ENCODE measurements at regions not wholly inside any gene's neighbourhood (a gene's known extent, or its start where the extent isn't known, plus 50 kb on each side); places are given as distances from the start of the nearest gene placed in this dataset.

DNA sequence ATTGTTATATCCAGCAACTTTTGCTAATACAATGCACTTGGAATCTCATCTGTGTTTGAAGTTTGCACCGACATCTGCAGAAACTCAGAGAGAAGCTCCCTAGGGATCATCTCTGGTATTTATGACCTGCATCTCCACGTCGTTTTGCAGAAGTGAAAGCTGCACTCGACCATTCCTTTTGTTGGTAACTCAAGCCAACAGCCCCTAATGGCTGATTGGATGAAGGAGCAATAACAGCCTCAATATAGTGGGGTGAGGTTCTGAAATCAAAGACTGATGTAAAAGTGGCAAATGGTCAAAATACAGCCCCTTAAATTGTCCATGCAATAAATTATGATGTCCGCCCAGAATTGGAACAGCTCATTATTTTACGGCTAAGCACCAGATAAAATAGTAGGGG, 344.2 kb upstream of the KAZN start:
- no peaks in the 10 kb centered on the region for H3K9me1 ChIP-seq (replicated peaks; ENCODE audit: control insufficient read depth, extremely low read depth, insufficient read depth, low read length)
- H3K4me2 ChIP-seq (ENCODE audit: insufficient read depth, low read length), result no peak overlapping the region
- H3K27me3 ChIP-seq (ENCODE audit: control insufficient read depth in 2 of 2, insufficient read depth in 2 of 2, low read length in 2 of 2), result no peaks in the 10 kb centered on the region
- POLR2A ChIA-PET, result no interaction called here
- H4K20me1 ChIP-seq (replicated peaks; ENCODE audit: control insufficient read depth, extremely low read depth, insufficient read depth, low read length), result no peaks in the 10 kb centered on the region
- H3K9me3 ChIP-seq (replicated peaks; ENCODE audit: control insufficient read depth, insufficient read depth, low read length), result peaks cover 2% of the 10 kb centered on the region
- FAIRE-seq (no peak), DNase-seq (ENCODE audit: low read depth, low spot score) (no peak)
- CTCF ChIA-PET, result no interaction called here
- H2AFZ ChIP-seq (ENCODE audit: low read depth, low read length), result no peak overlapping the region
- H3K9ac ChIP-seq (replicated peaks; ENCODE audit: extremely low read depth, insufficient read depth, low read length), result no peak overlapping the region
- H3K4me1 ChIP-seq (ENCODE audit: control insufficient read depth, extremely low read depth, insufficient read depth, low read length), result no peaks in the 10 kb centered on the region
- no peaks in the 10 kb centered on the region for H3K79me2 ChIP-seq (ENCODE audit: control insufficient read depth, insufficient read depth, low read length)
- H3K27ac ChIP-seq (ENCODE audit: insufficient read depth, low read depth, low read length), result no peak overlapping the region
- no peak overlapping the region for H3K4me3 ChIP-seq (replicated peaks in 1 of 3; ENCODE audit: insufficient read depth in 1 of 3, low read depth in 1 of 3, low read length in 3 of 3)
- dilution Hi-C loops (cut with MboI; ENCODE audit: extremely low pct_ligation_motif_present, low sequenced_read_pairs) (no loop called here), intact Hi-C loops (cut with micrococcal nuclease) (no loop called here)
- no peaks in the 10 kb centered on the region for H3K36me3 ChIP-seq (ENCODE audit: control insufficient read depth in 2 of 2, extremely low read depth in 1 of 2, insufficient read depth in 2 of 2, low read length in 2 of 2)
- TF ChIP-seq, protein P1, sequence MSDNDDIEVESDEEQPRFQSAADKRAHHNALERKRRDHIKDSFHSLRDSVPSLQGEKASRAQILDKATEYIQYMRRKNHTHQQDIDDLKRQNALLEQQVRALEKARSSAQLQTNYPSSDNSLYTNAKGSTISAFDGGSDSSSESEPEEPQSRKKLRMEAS (IDR thresholded peaks at IDR 0.05; ENCODE audit: insufficient read depth, insufficient read length), result no peak
- TF ChIP-seq EZH2 (IDR thresholded peaks at IDR 0.05; ENCODE audit: borderline replicate concordance, low read depth, low read length, severe bottlenecking) (no peak), POLR2A (IDR thresholded peaks at IDR 0.05; ENCODE audit: low read depth, low read length) (no peak), JUN (IDR thresholded peaks at IDR 0.05; ENCODE audit: borderline replicate concordance, insufficient read depth, insufficient read length, low read depth) (no peak), POLR2AphosphoS5 (IDR thresholded peaks at IDR 0.05; ENCODE audit: insufficient read depth, low read depth, low read length) (no peak), FOS (IDR thresholded peaks at IDR 0.05; ENCODE audit: borderline replicate concordance, insufficient read depth, low read length) (no peak)
- no TSS peak for BruUV-seq (replicated peaks)

DNA sequence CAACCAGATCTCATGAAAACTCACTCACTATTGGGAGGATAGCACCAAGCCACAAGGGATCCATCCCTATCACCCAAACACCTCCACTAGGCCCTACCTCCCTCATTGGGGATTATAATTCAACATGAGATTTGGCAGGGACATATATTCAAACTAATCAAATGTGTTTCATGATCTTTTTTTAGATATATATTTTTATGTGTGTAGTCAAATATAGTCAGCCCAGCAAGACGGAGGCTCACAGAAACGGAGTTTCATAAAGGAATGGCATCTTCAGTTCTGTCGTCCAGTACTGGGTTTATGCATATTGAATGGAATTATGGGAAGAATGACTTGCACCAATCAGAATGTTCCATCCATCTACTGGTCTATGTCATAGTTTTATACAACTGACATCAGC, 343.3 kb upstream of the KAZN start:
- Histone ChIP-seq H4K20me1 (replicated peaks; ENCODE audit: control insufficient read depth, extremely low read depth, insufficient read depth, low read length) (no peaks in the 10 kb centered on the region), H3K4me2 (ENCODE audit: insufficient read depth, low read length) (no peak overlapping the region), H3K27ac (ENCODE audit: insufficient read depth, low read depth, low read length) (no peak overlapping the region), H3K36me3 (ENCODE audit: control insufficient read depth in 2 of 2, extremely low read depth in 1 of 2, insufficient read depth in 2 of 2, low read length in 2 of 2) (no peaks in the 10 kb centered on the region), H3K4me1 (ENCODE audit: control insufficient read depth, extremely low read depth, insufficient read depth, low read length) (no peaks in the 10 kb centered on the region), H3K9ac (replicated peaks; ENCODE audit: extremely low read depth, insufficient read depth, low read length) (no peak overlapping the region), H3K4me3 (replicated peaks in 1 of 3; ENCODE audit: insufficient read depth in 1 of 3, low read depth in 1 of 3, low read length in 3 of 3) (no peak overlapping the region), H2AFZ (ENCODE audit: low read depth, low read length) (no peak overlapping the region), H3K79me2 (ENCODE audit: control insufficient read depth, insufficient read depth, low read length) (no peaks in the 10 kb centered on the region), H3K9me3 (replicated peaks; ENCODE audit: control insufficient read depth, insufficient read depth, low read length) (peaks cover 2% of the 10 kb centered on the region), H3K27me3 (ENCODE audit: control insufficient read depth in 2 of 2, insufficient read depth in 2 of 2, low read length in 2 of 2) (no peaks in the 10 kb centered on the region), H3K9me1 (replicated peaks; ENCODE audit: control insufficient read depth, extremely low read depth, insufficient read depth, low read length) (no peaks in the 10 kb centered on the region)
- CTCF ChIA-PET, result no interaction called here
- TF ChIP-seq POLR2AphosphoS5 (IDR thresholded peaks at IDR 0.05; ENCODE audit: insufficient read depth, low read depth, low read length), result no peak
- TF ChIP-seq, protein P2, sequence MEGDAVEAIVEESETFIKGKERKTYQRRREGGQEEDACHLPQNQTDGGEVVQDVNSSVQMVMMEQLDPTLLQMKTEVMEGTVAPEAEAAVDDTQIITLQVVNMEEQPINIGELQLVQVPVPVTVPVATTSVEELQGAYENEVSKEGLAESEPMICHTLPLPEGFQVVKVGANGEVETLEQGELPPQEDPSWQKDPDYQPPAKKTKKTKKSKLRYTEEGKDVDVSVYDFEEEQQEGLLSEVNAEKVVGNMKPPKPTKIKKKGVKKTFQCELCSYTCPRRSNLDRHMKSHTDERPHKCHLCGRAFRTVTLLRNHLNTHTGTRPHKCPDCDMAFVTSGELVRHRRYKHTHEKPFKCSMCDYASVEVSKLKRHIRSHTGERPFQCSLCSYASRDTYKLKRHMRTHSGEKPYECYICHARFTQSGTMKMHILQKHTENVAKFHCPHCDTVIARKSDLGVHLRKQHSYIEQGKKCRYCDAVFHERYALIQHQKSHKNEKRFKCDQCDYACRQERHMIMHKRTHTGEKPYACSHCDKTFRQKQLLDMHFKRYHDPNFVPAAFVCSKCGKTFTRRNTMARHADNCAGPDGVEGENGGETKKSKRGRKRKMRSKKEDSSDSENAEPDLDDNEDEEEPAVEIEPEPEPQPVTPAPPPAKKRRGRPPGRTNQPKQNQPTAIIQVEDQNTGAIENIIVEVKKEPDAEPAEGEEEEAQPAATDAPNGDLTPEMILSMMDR (IDR thresholded peaks at IDR 0.05; ENCODE audit: extremely low read depth in 1 of 2, insufficient read depth in 1 of 2, low read depth in 1 of 2, low read length in 2 of 2), result no peak
- TF ChIP-seq MYC (IDR thresholded peaks at IDR 0.05; ENCODE audit: low read depth, low read length), result no peak
- TF ChIP-seq, protein P1 (IDR thresholded peaks at IDR 0.05; ENCODE audit: insufficient read depth, insufficient read length), result no peak
- TF ChIP-seq EZH2 (IDR thresholded peaks at IDR 0.05; ENCODE audit: borderline replicate concordance, low read depth, low read length, severe bottlenecking), result no peak
- no peak for TF ChIP-seq POLR2A (IDR thresholded peaks at IDR 0.05; ENCODE audit: low read depth, low read length)
- no peak for TF ChIP-seq JUN (IDR thresholded peaks at IDR 0.05; ENCODE audit: borderline replicate concordance, insufficient read depth, insufficient read length, low read depth)
- TF ChIP-seq FOS (IDR thresholded peaks at IDR 0.05; ENCODE audit: borderline replicate concordance, insufficient read depth, low read length), result no peak
- TF ChIP-seq GATA2 (IDR thresholded peaks at IDR 0.05; ENCODE audit: insufficient read depth, insufficient read length, low read depth, low read length), result no peak
- POLR2A ChIA-PET, result no interaction called here
- intact Hi-C loops (cut with micrococcal nuclease) (no loop called here), dilution Hi-C loops (cut with MboI; ENCODE audit: extremely low pct_ligation_motif_present, low sequenced_read_pairs) (no loop called here)
- BruUV-seq (replicated peaks), result no TSS peak
- DNase-seq (ENCODE audit: low read depth, low spot score) (no peak), FAIRE-seq (no peak)
